Amniotic stem cell (primary cell): ENCODE measurements at regions not wholly inside any gene's neighbourhood (a gene's known extent, or its start where the extent isn't known, plus 50 kb on each side); places are given as distances from the start of the nearest gene placed in this dataset.
"Not testable (repeated sequence)": the region's sequence is repeated elsewhere in the genome, so short reads cannot be mapped to it uniquely, and the experiment has no call there.

Source experiments
- DNase-seq: peaks from one replicate; lab custom pipeline; 2025; lab: John Stamatoyannopoulos, UW

GRCh38 chr1:199792874-199793273 lies 234.6 kb upstream of the NR5A2 start:
- DNase-seq = no peak

GRCh38 chr1:199794105-199794863 lies 233.2 kb upstream of the NR5A2 start:
- DNase-seq = no peak

GRCh38 chr1:199799116-199799515 lies 228.4 kb upstream of the NR5A2 start:
- no peak for DNase-seq

- DNase-seq = no peak
Measured at GRCh38 chr1:199804526-199804925, 223.0 kb upstream of the NR5A2 start.

- DNase-seq = no peak
Measured at GRCh38 chr1:199808110-199808870, 219.2 kb upstream of the NR5A2 start.

- DNase-seq = no peak
Measured at GRCh38 chr1:199809311-199809710, 218.2 kb upstream of the NR5A2 start.

- no peak for DNase-seq
Measured at GRCh38 chr1:199811163-199811562, 216.3 kb upstream of the NR5A2 start.

GRCh38 chr1:199813198-199813597 lies 214.3 kb upstream of the NR5A2 start:
- DNase-seq = no peak

GRCh38 chr1:199815947-199816346 lies 211.6 kb upstream of the NR5A2 start:
- DNase-seq = no peak

GRCh38 chr1:199817266-199817665 lies 210.2 kb upstream of the NR5A2 start:
- no peak for DNase-seq

- no peak for DNase-seq
Measured at GRCh38 chr1:199821029-199821779, 206.3 kb upstream of the NR5A2 start.

GRCh38 chr1:199832451-199832850 lies 195.1 kb upstream of the NR5A2 start:
- DNase-seq = no peak

GRCh38 chr1:199834711-199835110 lies 192.8 kb upstream of the NR5A2 start:
- no peak for DNase-seq

- DNase-seq = no peak
Measured at GRCh38 chr1:199836430-199836829, 191.1 kb upstream of the NR5A2 start.

GRCh38 chr1:199837321-199837720 lies 190.2 kb upstream of the NR5A2 start:
- DNase-seq = no peak

GRCh38 chr1:199839608-199840007 lies 187.9 kb upstream of the NR5A2 start:
- not testable (repeated sequence) for DNase-seq

- not testable (repeated sequence) for DNase-seq
Measured at GRCh38 chr1:199843096-199843495, 184.4 kb upstream of the NR5A2 start.

- no peak for DNase-seq
Measured at GRCh38 chr1:199843861-199844260, 183.6 kb upstream of the NR5A2 start.

GRCh38 chr1:199847021-199847420 lies 180.5 kb upstream of the NR5A2 start:
- no peak for DNase-seq

GRCh38 chr1:199851439-199852140 lies 175.9 kb upstream of the NR5A2 start:
- DNase-seq = no peak

- no peak for DNase-seq
Measured at GRCh38 chr1:199854686-199855321, 172.7 kb upstream of the NR5A2 start.

GRCh38 chr1:199855580-199855979 lies 171.9 kb upstream of the NR5A2 start:
- DNase-seq = peak; percentile 47
